GM19023 (cell line): ENCODE measurements at regions not wholly inside any gene's neighbourhood (a gene's known extent, or its start where the extent isn't known, plus 50 kb on each side); places are given as distances from the start of the nearest gene placed in this dataset.
"Not testable (repeated sequence)": the region's sequence is repeated elsewhere in the genome, so short reads cannot be mapped to it uniquely, and the experiment has no call there.

ENCODE experiments used
- ATAC-seq: cut with Tn5 transposase; IDR thresholded peaks from one replicate; pipeline ENCODE4 v1.9.1; 2021; ENCODE audit warnings: mild to moderate bottlenecking, moderate library complexity; ENCODE audit not compliant: unreplicated experiment

GRCh38 chr2:147438882-147439281 is 405.9 kb upstream of the ACVR2A start:
- ATAC-seq: no peak

GRCh38 chr2:147433822-147434221 is 411.0 kb upstream of the ACVR2A start:
- no peak for ATAC-seq

GRCh38 chr2:147430408-147430807 is 414.4 kb upstream of the ACVR2A start:
- ATAC-seq: no peak

- ATAC-seq: no peak
These were observed 416.6 kb upstream of the ACVR2A start for GRCh38 chr2:147428120-147428747.

GRCh38 chr2:147425437-147426029 is 419.3 kb upstream of the ACVR2A start:
- ATAC-seq: no peak

GRCh38 chr2:147424766-147425165 is 420.1 kb upstream of the ACVR2A start:
- ATAC-seq: no peak

GRCh38 chr2:147420947-147421675 is 423.7 kb upstream of the ACVR2A start:
- ATAC-seq: no peak

- no peak for ATAC-seq
These were observed 424.3 kb upstream of the ACVR2A start for GRCh38 chr2:147420517-147420916.

- no peak for ATAC-seq
These were observed 428.7 kb upstream of the ACVR2A start for GRCh38 chr2:147416099-147416498.

GRCh38 chr2:147414656-147415055 is 430.2 kb upstream of the ACVR2A start:
- not testable (repeated sequence) for ATAC-seq

GRCh38 chr2:147408357-147408756 is 436.5 kb upstream of the ACVR2A start:
- ATAC-seq: no peak

- no peak for ATAC-seq
These were observed 439.2 kb upstream of the ACVR2A start for GRCh38 chr2:147405651-147406050.

GRCh38 chr2:147398996-147399395 is 445.8 kb upstream of the ACVR2A start:
- ATAC-seq: no peak

GRCh38 chr2:147398301-147398700 is 446.5 kb upstream of the ACVR2A start:
- ATAC-seq: no peak

GRCh38 chr2:147396890-147397289 is 447.9 kb upstream of the ACVR2A start:
- ATAC-seq: no peak

GRCh38 chr2:147394179-147394790 is 450.5 kb upstream of the ACVR2A start:
- no peak for ATAC-seq

GRCh38 chr2:147392180-147392579 is 452.6 kb upstream of the ACVR2A start:
- no peak for ATAC-seq

GRCh38 chr2:147390475-147390874 is 454.4 kb upstream of the ACVR2A start:
- no peak for ATAC-seq

- no peak for ATAC-seq
These were observed 455.6 kb upstream of the ACVR2A start for GRCh38 chr2:147389218-147389617.

GRCh38 chr2:147388217-147388616 is 456.6 kb upstream of the ACVR2A start:
- ATAC-seq: no peak

- no peak for ATAC-seq
These were observed 458.5 kb upstream of the ACVR2A start for GRCh38 chr2:147386284-147386683.

GRCh38 chr2:147385600-147385999 is 459.2 kb upstream of the ACVR2A start:
- ATAC-seq: no peak
